Fibroblast of mammary gland (primary cell): ENCODE measurements at regions not wholly inside any gene's neighbourhood (a gene's known extent, or its start where the extent isn't known, plus 50 kb on each side); places are given as distances from the start of the nearest gene placed in this dataset.

Experiments
- DNase-seq: peaks from one replicate; pipeline ENCODE4 v3.0.0-alpha.2; 2010; ENCODE audit warnings: low read depth
- H3K4me3 ChIP-seq: 2 replicates; pipeline ENCODE4 v1.5.1; 2011; ENCODE audit warnings: low read depth, mild to moderate bottlenecking, low read length, moderate library complexity; ENCODE audit not compliant: control insufficient read depth
- CTCF ChIP-seq: conservative IDR thresholded peaks from 2 replicates; pipeline ENCODE4 v1.5.1; 2011; ENCODE audit warnings: low read depth, low read length, inconsistent platforms; ENCODE audit not compliant: control insufficient read depth, insufficient read depth

- no peak for TF ChIP-seq CTCF
- DNase-seq: no peak
- no peak overlapping the region for H3K4me3 ChIP-seq
Observed at GRCh38 chr11:130700092-130700491, 216.2 kb downstream of the SNX19 start.

GRCh38 chr11:130703489-130704190 lies 212.6 kb downstream of the SNX19 start:
- H3K4me3 ChIP-seq: no peak overlapping the region
- DNase-seq: no peak
- TF ChIP-seq CTCF: no peak

- no peak overlapping the region for H3K4me3 ChIP-seq
- DNase-seq: peak; percentile 49
- no peak for TF ChIP-seq CTCF
Observed at GRCh38 chr11:130705670-130706421, 210.4 kb downstream of the SNX19 start.

- no peak overlapping the region for H3K4me3 ChIP-seq
- no peak for TF ChIP-seq CTCF
- DNase-seq: peak; percentile 93
Observed at GRCh38 chr11:130706572-130706971, 209.7 kb downstream of the SNX19 start.

- no peak for DNase-seq
- H3K4me3 ChIP-seq: no peak overlapping the region
- TF ChIP-seq CTCF: no peak
Observed at GRCh38 chr11:130707217-130707616, 209.1 kb downstream of the SNX19 start.

- H3K4me3 ChIP-seq: no peak overlapping the region
- TF ChIP-seq CTCF: no peak
- DNase-seq: no peak
Observed at GRCh38 chr11:130709531-130709930, 206.7 kb downstream of the SNX19 start.
